GM21423 (cell line): ENCODE measurements at regions not wholly inside any gene's neighbourhood (a gene's known extent, or its start where the extent isn't known, plus 50 kb on each side); places are given as distances from the start of the nearest gene placed in this dataset.
"Not testable (repeated sequence)": the region's sequence is repeated elsewhere in the genome, so short reads cannot be mapped to it uniquely, and the experiment has no call there.

Experiments
- ATAC-seq: cut with Tn5 transposase; IDR thresholded peaks from one replicate; pipeline ENCODE4 v1.9.1; 2021; ENCODE audit warnings: mild to moderate bottlenecking, moderate library complexity; ENCODE audit not compliant: unreplicated experiment

- no peak for ATAC-seq
Observed at GRCh38 chr1:199184180-199184579, 545.3 kb downstream of the PTPRC start.

GRCh38 chr1:199194862-199195261 is 556.0 kb downstream of the PTPRC start:
- ATAC-seq = no peak

GRCh38 chr1:199197695-199198094 is 558.9 kb downstream of the PTPRC start:
- ATAC-seq = no peak

GRCh38 chr1:199202331-199202730 is 563.5 kb downstream of the PTPRC start:
- no peak for ATAC-seq

GRCh38 chr1:199204231-199204630 is 565.4 kb downstream of the PTPRC start:
- ATAC-seq = no peak

- ATAC-seq = no peak
Observed at GRCh38 chr1:199205740-199206441, 567.1 kb downstream of the PTPRC start.

GRCh38 chr1:199208847-199209246 is 570.0 kb downstream of the PTPRC start:
- no peak for ATAC-seq

- no peak for ATAC-seq
Observed at GRCh38 chr1:199218065-199218464, 579.2 kb downstream of the PTPRC start.

GRCh38 chr1:199218533-199218932 is 579.7 kb downstream of the PTPRC start:
- ATAC-seq = no peak

GRCh38 chr1:199220031-199220430 is 581.2 kb downstream of the PTPRC start:
- no peak for ATAC-seq

GRCh38 chr1:199221371-199222150 is 582.7 kb downstream of the PTPRC start:
- ATAC-seq = no peak

GRCh38 chr1:199223936-199224335 is 585.1 kb downstream of the PTPRC start:
- ATAC-seq = no peak

- no peak for ATAC-seq
Observed at GRCh38 chr1:199226163-199226562, 587.3 kb downstream of the PTPRC start.

GRCh38 chr1:199242147-199242546 is 603.3 kb downstream of the PTPRC start:
- no peak for ATAC-seq

GRCh38 chr1:199242601-199243000 is 603.8 kb downstream of the PTPRC start:
- no peak for ATAC-seq

GRCh38 chr1:199243423-199244061 is 604.7 kb downstream of the PTPRC start:
- peak; percentile 97 for ATAC-seq

GRCh38 chr1:199245946-199246345 is 607.1 kb downstream of the PTPRC start:
- no peak for ATAC-seq

- no peak for ATAC-seq
Observed at GRCh38 chr1:199246716-199247115, 607.9 kb downstream of the PTPRC start.

GRCh38 chr1:199247891-199248290 is 609.1 kb downstream of the PTPRC start:
- no peak for ATAC-seq

GRCh38 chr1:199254040-199254439 is 615.2 kb downstream of the PTPRC start:
- ATAC-seq = not testable (repeated sequence)

- ATAC-seq = no peak
Observed at GRCh38 chr1:199261328-199261727, 622.5 kb downstream of the PTPRC start.

GRCh38 chr1:199264283-199264682 is 625.4 kb downstream of the PTPRC start:
- no peak for ATAC-seq
